GM21423 (cell line): ENCODE measurements at regions not wholly inside any gene's neighbourhood (a gene's known extent, or its start where the extent isn't known, plus 50 kb on each side); places are given as distances from the start of the nearest gene placed in this dataset.
"Not testable (repeated sequence)": the region's sequence is repeated elsewhere in the genome, so short reads cannot be mapped to it uniquely, and the experiment has no call there.

Source experiments
- ATAC-seq: cut with Tn5 transposase; IDR thresholded peaks from one replicate; pipeline ENCODE4 v1.9.1; 2021; ENCODE audit warnings: mild to moderate bottlenecking, moderate library complexity; ENCODE audit not compliant: unreplicated experiment

- no peak for ATAC-seq
Measured at GRCh38 chr5:174816858-174817257, 92.5 kb downstream of the MSX2 start.

GRCh38 chr5:174811438-174811837, 87.1 kb downstream of the MSX2 start:
- ATAC-seq, result no peak

GRCh38 chr5:174810796-174811195, 86.4 kb downstream of the MSX2 start:
- ATAC-seq, result no peak

GRCh38 chr5:174807471-174807870, 83.1 kb downstream of the MSX2 start:
- no peak for ATAC-seq

- no peak for ATAC-seq
Measured at GRCh38 chr5:174806729-174807128, 82.3 kb downstream of the MSX2 start.

- ATAC-seq, result no peak
Measured at GRCh38 chr5:174801798-174802197, 77.4 kb downstream of the MSX2 start.

- no peak for ATAC-seq
Measured at GRCh38 chr5:174800435-174800834, 76.1 kb downstream of the MSX2 start.

- no peak for ATAC-seq
Measured at GRCh38 chr5:174799121-174799520, 74.7 kb downstream of the MSX2 start.

GRCh38 chr5:174798551-174798951, 74.2 kb downstream of the MSX2 start:
- no peak for ATAC-seq

GRCh38 chr5:174796711-174797192, 72.4 kb downstream of the MSX2 start:
- no peak for ATAC-seq

GRCh38 chr5:174794931-174795672, 70.7 kb downstream of the MSX2 start:
- ATAC-seq, result no peak

- no peak for ATAC-seq
Measured at GRCh38 chr5:174793684-174794328, 69.4 kb downstream of the MSX2 start.

- no peak for ATAC-seq
Measured at GRCh38 chr5:174793076-174793475, 68.7 kb downstream of the MSX2 start.

- not testable (repeated sequence) for ATAC-seq
Measured at GRCh38 chr5:174792265-174792664, 67.9 kb downstream of the MSX2 start.

GRCh38 chr5:174790906-174791305, 66.5 kb downstream of the MSX2 start:
- ATAC-seq, result no peak

GRCh38 chr5:174789596-174789995, 65.2 kb downstream of the MSX2 start:
- ATAC-seq, result no peak

GRCh38 chr5:174785120-174785680, 60.8 kb downstream of the MSX2 start:
- ATAC-seq, result no peak
